OCI-LY7 (cell line): ENCODE measurements at regions not wholly inside any gene's neighbourhood (a gene's known extent, or its start where the extent isn't known, plus 50 kb on each side); places are given as distances from the start of the nearest gene placed in this dataset.

ENCODE experiments used
- EZH2phosphoT487 ChIP-seq: fragments of 200-600 bp; sonication (generic); IDR thresholded peaks from 2 replicates; pipeline ENCODE4 v1.6.1; 2018; ENCODE audit warnings: low read depth, borderline replicate concordance, mild to moderate bottlenecking, mixed run types, antibody characterized with exemption, low read length, moderate library complexity, mixed read lengths
- TF ChIP-seq, protein P1 (sequence below): fragments of 200-600 bp; sonication (generic); conservative IDR thresholded peaks from 2 replicates; pipeline ENCODE4 v1.5.1; 2014; ENCODE audit warnings: mild to moderate bottlenecking, antibody characterized with exemption, low read length, moderate library complexity, mixed read lengths

DNA sequence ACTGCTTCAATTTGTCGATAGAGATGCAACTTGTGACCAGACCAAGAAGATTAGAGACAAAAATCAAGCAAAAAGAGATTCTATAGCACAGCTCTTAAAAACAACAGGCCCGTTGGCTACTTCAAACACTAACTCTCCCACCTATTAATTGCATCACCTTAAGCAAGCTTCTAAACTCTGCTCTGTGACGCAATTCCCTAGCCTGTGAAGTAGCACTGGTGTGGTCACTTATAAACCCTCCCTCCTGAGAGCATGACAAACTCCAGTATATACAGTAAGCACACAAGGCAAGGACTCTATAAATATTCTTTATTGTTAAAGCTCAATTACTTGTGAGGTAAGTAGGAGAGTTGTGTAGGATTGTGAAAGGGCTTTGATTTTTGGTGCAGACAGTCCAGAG, 72.3 kb downstream of the CMPK2 start:
- TF ChIP-seq, protein P1, sequence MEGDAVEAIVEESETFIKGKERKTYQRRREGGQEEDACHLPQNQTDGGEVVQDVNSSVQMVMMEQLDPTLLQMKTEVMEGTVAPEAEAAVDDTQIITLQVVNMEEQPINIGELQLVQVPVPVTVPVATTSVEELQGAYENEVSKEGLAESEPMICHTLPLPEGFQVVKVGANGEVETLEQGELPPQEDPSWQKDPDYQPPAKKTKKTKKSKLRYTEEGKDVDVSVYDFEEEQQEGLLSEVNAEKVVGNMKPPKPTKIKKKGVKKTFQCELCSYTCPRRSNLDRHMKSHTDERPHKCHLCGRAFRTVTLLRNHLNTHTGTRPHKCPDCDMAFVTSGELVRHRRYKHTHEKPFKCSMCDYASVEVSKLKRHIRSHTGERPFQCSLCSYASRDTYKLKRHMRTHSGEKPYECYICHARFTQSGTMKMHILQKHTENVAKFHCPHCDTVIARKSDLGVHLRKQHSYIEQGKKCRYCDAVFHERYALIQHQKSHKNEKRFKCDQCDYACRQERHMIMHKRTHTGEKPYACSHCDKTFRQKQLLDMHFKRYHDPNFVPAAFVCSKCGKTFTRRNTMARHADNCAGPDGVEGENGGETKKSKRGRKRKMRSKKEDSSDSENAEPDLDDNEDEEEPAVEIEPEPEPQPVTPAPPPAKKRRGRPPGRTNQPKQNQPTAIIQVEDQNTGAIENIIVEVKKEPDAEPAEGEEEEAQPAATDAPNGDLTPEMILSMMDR = no peak
- TF ChIP-seq EZH2phosphoT487 = no peak
